ENCODE measurements at regions not wholly inside any gene's neighbourhood (a gene's known extent, or its start where the extent isn't known, plus 50 kb on each side); places are given as distances from the start of the nearest gene placed in this dataset.

- ATAC-seq (ENCODE audit: low read depth), result no peak
- no peaks in the 10 kb centered on the region for H3K9me3 Mint-ChIP-seq (ENCODE audit: insufficient read depth)
These were observed 391.7 kb upstream of the HTR2A start for GRCh38 chr13:47288546-47288945.

GRCh38 chr13:47287291-47287751 is 390.5 kb upstream of the HTR2A start:
- Histone ChIP-seq H3K4me2 (replicated peaks; ENCODE audit: low read depth, low read length, poor library complexity, severe bottlenecking) (no peak overlapping the region), H3K4me3 (ENCODE audit: control extremely low read depth in 1 of 5, extremely low read depth in 1 of 5, insufficient read depth in 1 of 5, low read depth in 2 of 5, low read length in 4 of 5) (no peak overlapping the region), H3K79me2 (ENCODE audit: control insufficient read depth, insufficient read depth, low read length) (no peaks in the 10 kb centered on the region), H3K27me3 (replicated peaks in 1 of 4; ENCODE audit: control extremely low read depth in 1 of 4, control insufficient read depth in 3 of 4, insufficient read depth in 4 of 4, low read length in 3 of 4) (no peaks in the 10 kb centered on the region), H3K9ac (ENCODE audit: low read length) (no peak overlapping the region), H2AFZ (ENCODE audit: insufficient read depth, low read depth, low read length, poor library complexity, severe bottlenecking) (no peak overlapping the region), H3K9me3 (ENCODE audit: control extremely low read depth in 1 of 3, control insufficient read depth in 2 of 3, insufficient read depth in 1 of 3, low read length in 2 of 3) (no peaks in the 10 kb centered on the region), H4K20me1 (ENCODE audit: control insufficient read depth, insufficient read depth, low read length, poor library complexity, severe bottlenecking) (no peaks in the 10 kb centered on the region), H3K36me3 (replicated peaks in 1 of 2; ENCODE audit: control extremely low read depth in 1 of 2, control insufficient read depth in 1 of 2, extremely low read depth in 1 of 2, insufficient read depth in 2 of 2, low read length in 1 of 2) (no peaks in the 10 kb centered on the region), H3K4me1 (ENCODE audit: control insufficient read depth in 2 of 2, insufficient read depth in 2 of 2, low read length in 2 of 2) (no peaks in the 10 kb centered on the region), H3K27ac (ENCODE audit: low read length in 2 of 2) (no peak overlapping the region)
- H3K27me3 Mint-ChIP-seq, result peaks cover 3% of the 10 kb centered on the region
- no peak overlapping the region for H3K4me3 Mint-ChIP-seq
- DNase-seq (no peak), ATAC-seq (ENCODE audit: low read depth) (no peak)
- no CpG with 5 or more reads among the region's 1 CpG for WGBS (ENCODE audit: insufficient coverage)
- POLR2A ChIA-PET, result no interaction called here
- H3K4me1 Mint-ChIP-seq, result no peaks in the 10 kb centered on the region
- CTCF ChIA-PET, result no interaction called here
- intact Hi-C loops (cut with micrococcal nuclease), result no loop called here
- H3K27ac Mint-ChIP-seq, result no peak overlapping the region
- H3K9me3 Mint-ChIP-seq (ENCODE audit: insufficient read depth), result no peaks in the 10 kb centered on the region
- TF ChIP-seq EZH2 (IDR thresholded peaks at IDR 0.05; ENCODE audit: borderline replicate concordance, insufficient read depth, low read depth, low read length, poor library complexity, severe bottlenecking) (no peak), CTCF (IDR thresholded peaks at IDR 0.05) (no peak)

More at GRCh38 chr13:47288546-47288945, 391.7 kb upstream of the HTR2A start:
- no peaks in the 10 kb centered on the region for H3K79me2 ChIP-seq (ENCODE audit: control insufficient read depth, insufficient read depth, low read length)
- no peak overlapping the region for H3K4me2 ChIP-seq (replicated peaks; ENCODE audit: low read depth, low read length, poor library complexity, severe bottlenecking)
- CTCF ChIA-PET, result no interaction called here
- H3K27me3 Mint-ChIP-seq, result peaks cover 7% of the 10 kb centered on the region
- H3K27ac Mint-ChIP-seq, result no peak overlapping the region
- no peak overlapping the region for H3K4me3 Mint-ChIP-seq
- intact Hi-C loops (cut with micrococcal nuclease), result no loop called here
- H3K4me1 ChIP-seq (ENCODE audit: control insufficient read depth in 2 of 2, insufficient read depth in 2 of 2, low read length in 2 of 2), result no peaks in the 10 kb centered on the region
- no peak overlapping the region for H2AFZ ChIP-seq (ENCODE audit: insufficient read depth, low read depth, low read length, poor library complexity, severe bottlenecking)
- H3K4me1 Mint-ChIP-seq, result no peaks in the 10 kb centered on the region
- H4K20me1 ChIP-seq (ENCODE audit: control insufficient read depth, insufficient read depth, low read length, poor library complexity, severe bottlenecking), result no peaks in the 10 kb centered on the region
- no peaks in the 10 kb centered on the region for H3K36me3 ChIP-seq (replicated peaks in 1 of 2; ENCODE audit: control extremely low read depth in 1 of 2, control insufficient read depth in 1 of 2, extremely low read depth in 1 of 2, insufficient read depth in 2 of 2, low read length in 1 of 2)
- WGBS (ENCODE audit: insufficient coverage), result 78% methylated on average over 1 of the region's 5 CpGs
- POLR2A ChIA-PET, result no interaction called here
- H3K9me3 ChIP-seq (ENCODE audit: control extremely low read depth in 1 of 3, control insufficient read depth in 2 of 3, insufficient read depth in 1 of 3, low read length in 2 of 3), result no peaks in the 10 kb centered on the region
- DNase-seq, result no peak
- H3K27me3 ChIP-seq (replicated peaks in 1 of 4; ENCODE audit: control extremely low read depth in 1 of 4, control insufficient read depth in 3 of 4, insufficient read depth in 4 of 4, low read length in 3 of 4), result peaks cover 0 to 4% (median 0%) of the 10 kb centered on the region in 4 experiments
- H3K27ac ChIP-seq (ENCODE audit: low read length in 2 of 2), result no peak overlapping the region
- H3K9ac ChIP-seq (ENCODE audit: low read length), result no peak overlapping the region
- TF ChIP-seq EZH2 (IDR thresholded peaks at IDR 0.05; ENCODE audit: borderline replicate concordance, insufficient read depth, low read depth, low read length, poor library complexity, severe bottlenecking), result no peak
- TF ChIP-seq CTCF (IDR thresholded peaks at IDR 0.05), result no peak
- H3K4me3 ChIP-seq (ENCODE audit: control extremely low read depth in 1 of 5, extremely low read depth in 1 of 5, insufficient read depth in 1 of 5, low read depth in 2 of 5, low read length in 4 of 5), result no peak overlapping the region

All from B cell (primary cell).